ENCODE measurements at regions not wholly inside any gene's neighbourhood (a gene's known extent, or its start where the extent isn't known, plus 50 kb on each side); places are given as distances from the start of the nearest gene placed in this dataset.
"Not testable (repeated sequence)": the region's sequence is repeated elsewhere in the genome, so short reads cannot be mapped to it uniquely, and the experiment has no call there.

DNA sequence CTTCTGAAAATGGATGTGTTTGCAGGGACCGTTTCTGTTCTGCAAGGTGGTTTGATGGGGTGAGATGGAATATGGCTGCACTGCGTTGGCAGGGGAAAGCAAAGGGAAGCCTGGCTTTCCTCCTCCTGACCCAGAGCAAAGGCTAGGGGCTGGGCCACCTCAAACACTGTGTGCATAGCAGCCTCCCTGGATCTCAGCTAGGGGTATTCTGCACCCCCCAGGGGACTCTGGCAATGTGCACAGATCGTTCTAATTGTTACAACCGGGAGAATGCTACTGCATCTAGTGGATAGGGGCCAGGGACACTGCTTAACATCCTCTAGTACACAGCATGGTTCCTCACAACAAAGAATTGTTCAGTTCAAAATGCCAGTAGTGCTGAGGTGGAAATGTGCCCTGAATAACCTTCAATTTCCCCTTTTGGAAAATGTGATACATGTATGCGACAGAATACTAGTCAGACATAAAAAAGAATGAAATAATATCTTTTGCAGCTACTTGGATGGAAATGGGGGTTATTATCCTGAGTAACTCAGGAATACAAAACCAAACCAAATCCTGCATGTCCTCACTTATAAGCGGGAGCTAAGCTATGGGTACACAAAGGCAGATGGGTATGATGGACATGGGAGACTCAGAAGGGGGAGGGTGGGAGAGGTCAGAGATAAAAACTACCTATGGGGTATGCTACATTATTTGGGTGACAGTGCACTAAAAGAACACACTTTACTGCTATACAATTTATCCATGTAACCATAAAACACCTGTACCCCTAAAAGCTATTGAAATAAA lies 671.2 kb downstream of the UQCRFS1 start:
- H3K27ac Mint-ChIP-seq: peak overlapping the region in 1 of 2 donors; percentile 14
- no peaks in the 10 kb centered on the region for H3K9me3 Mint-ChIP-seq
- no peaks in the 10 kb centered on the region for H3K27me3 Mint-ChIP-seq
- H3K36me3 Mint-ChIP-seq: peaks cover 14% of the 10 kb centered on the region
- no peak overlapping the region for H3K4me3 Mint-ChIP-seq
- H3K4me1 Mint-ChIP-seq (ENCODE audit: low read depth in 2 of 2): peaks cover 0 to 4% of the 10 kb centered on the region in 2 donors
- ATAC-seq (no peak), DNase-seq (ENCODE audit: low spot score) (no peak)

GRCh38 chr19:28541029-28541428 lies 671.9 kb downstream of the UQCRFS1 start:
- ATAC-seq (no peak), DNase-seq (ENCODE audit: low spot score) (no peak)
- H3K4me3 Mint-ChIP-seq: no peak overlapping the region
- H3K9me3 Mint-ChIP-seq: no peaks in the 10 kb centered on the region
- H3K27me3 Mint-ChIP-seq: no peaks in the 10 kb centered on the region
- H3K4me1 Mint-ChIP-seq (ENCODE audit: low read depth in 2 of 2): peaks cover 0 to 4% of the 10 kb centered on the region in 2 donors
- peak overlapping the region in 1 of 2 donors; percentile 14 for H3K27ac Mint-ChIP-seq
- H3K36me3 Mint-ChIP-seq: peaks cover 14% of the 10 kb centered on the region

DNA sequence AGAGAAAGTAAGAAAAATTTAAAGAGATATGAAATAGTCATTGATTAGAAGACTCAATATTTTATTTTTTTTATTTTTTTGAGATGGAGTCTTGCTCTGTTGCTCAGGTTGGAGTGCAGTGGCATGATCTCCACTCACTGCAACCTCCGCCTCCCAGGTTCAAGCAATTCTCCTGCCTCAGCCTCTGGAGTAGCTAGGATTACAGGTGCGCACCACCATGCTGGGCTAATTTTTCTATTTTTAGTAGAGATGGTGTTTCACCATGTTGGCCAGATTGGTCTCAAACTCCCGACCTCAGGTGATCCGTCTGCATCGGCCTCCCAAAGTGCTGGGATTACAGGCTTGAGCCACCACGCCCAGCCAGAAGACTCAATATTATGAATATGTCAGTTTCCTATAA lies 672.6 kb downstream of the UQCRFS1 start:
- not testable (repeated sequence) for H3K4me1 Mint-ChIP-seq (ENCODE audit: low read depth in 2 of 2); DNase-seq (ENCODE audit: low spot score); H3K27ac Mint-ChIP-seq; ATAC-seq; H3K9me3 Mint-ChIP-seq; H3K27me3 Mint-ChIP-seq; H3K4me3 Mint-ChIP-seq
- peaks cover 14% of the 10 kb centered on the region for H3K36me3 Mint-ChIP-seq

DNA sequence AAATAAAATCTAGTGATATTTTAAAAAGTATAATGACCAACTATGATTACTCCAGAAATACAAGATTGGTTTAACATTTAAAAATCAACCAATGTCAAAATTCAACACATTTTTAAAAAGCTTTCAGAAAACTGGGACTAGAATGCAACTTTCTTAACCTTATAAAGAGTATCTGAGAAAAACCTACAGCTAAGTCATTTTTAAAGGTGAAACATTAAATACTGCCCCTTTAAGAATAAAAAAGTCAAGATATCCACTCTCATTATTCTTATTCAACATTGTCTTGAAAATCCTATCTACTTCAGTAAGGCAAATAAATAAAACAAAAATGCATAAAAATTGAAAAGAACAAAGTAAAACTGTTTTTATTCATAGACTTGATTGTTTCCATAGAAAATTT lies 673.2 kb downstream of the UQCRFS1 start:
- Mint-ChIP-seq H3K27me3 (no peaks in the 10 kb centered on the region), H3K4me1 (ENCODE audit: low read depth in 2 of 2) (peaks cover 0 to 4% of the 10 kb centered on the region in 2 donors)

DNA sequence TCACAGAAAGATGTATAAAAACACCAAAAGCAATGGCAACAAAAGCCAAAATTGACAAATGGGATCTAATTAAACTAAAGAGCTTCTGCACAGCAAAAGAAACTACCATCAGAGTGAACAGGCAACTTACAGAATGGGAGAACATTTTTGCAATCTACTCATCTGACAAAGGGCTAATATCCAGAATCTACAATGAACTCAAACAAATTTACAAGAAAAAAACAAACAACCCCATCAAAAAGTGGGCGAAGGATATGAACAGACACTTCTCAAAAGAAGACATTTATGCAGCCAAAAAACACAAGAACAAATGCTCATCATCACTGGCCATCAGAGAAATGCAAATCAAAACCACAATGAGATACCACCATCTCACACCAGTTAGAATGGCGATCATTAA lies 674.4 kb downstream of the UQCRFS1 start:
- H3K4me3 Mint-ChIP-seq; ATAC-seq; H3K9me3 Mint-ChIP-seq; H3K27me3 Mint-ChIP-seq; DNase-seq (ENCODE audit: low spot score); H3K4me1 Mint-ChIP-seq (ENCODE audit: low read depth in 2 of 2); H3K27ac Mint-ChIP-seq: not testable (repeated sequence)
- H3K36me3 Mint-ChIP-seq: peaks cover 14% of the 10 kb centered on the region

More for the DNA sequence above, 673.2 kb downstream of the UQCRFS1 start:
- DNase-seq (ENCODE audit: low spot score) (no peak), ATAC-seq (no peak)
- Mint-ChIP-seq H3K36me3 (peaks cover 14% of the 10 kb centered on the region), H3K4me3 (no peak overlapping the region), H3K27ac (no peak overlapping the region), H3K9me3 (no peaks in the 10 kb centered on the region)

DNA sequence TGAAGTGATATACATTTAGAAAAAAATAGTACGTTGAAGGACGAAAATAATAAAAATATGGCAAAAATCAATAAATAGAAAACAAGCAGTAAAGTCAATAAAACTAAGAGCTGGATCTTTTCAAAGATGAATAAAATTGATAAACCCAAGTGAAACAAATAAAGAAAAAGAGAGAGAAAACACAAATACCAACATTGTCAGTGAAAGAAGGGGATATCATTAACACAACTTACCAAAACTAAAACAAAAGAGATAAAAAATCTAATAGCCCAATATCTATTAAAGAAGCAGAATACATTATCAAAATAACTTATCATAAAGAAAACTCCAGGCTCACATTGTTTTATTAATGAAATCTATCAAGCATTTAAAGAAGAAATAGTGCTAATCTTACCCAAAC lies 675.1 kb downstream of the UQCRFS1 start:
- no peaks in the 10 kb centered on the region for H3K4me1 Mint-ChIP-seq (ENCODE audit: low read depth in 2 of 2)
- DNase-seq (ENCODE audit: low spot score): no peak
- no peaks in the 10 kb centered on the region for H3K9me3 Mint-ChIP-seq
- H3K36me3 Mint-ChIP-seq: peaks cover 14% of the 10 kb centered on the region
- H3K27me3 Mint-ChIP-seq: no peaks in the 10 kb centered on the region
- ATAC-seq: no peak
- no peak overlapping the region for H3K27ac Mint-ChIP-seq
- H3K4me3 Mint-ChIP-seq: no peak overlapping the region

GRCh38 chr19:28537079-28537478 lies 675.9 kb downstream of the UQCRFS1 start:
- Mint-ChIP-seq H3K27ac (no peak overlapping the region), H3K4me1 (ENCODE audit: low read depth in 2 of 2) (peaks cover 0 to 2% of the 10 kb centered on the region in 2 donors), H3K27me3 (no peaks in the 10 kb centered on the region)

DNA sequence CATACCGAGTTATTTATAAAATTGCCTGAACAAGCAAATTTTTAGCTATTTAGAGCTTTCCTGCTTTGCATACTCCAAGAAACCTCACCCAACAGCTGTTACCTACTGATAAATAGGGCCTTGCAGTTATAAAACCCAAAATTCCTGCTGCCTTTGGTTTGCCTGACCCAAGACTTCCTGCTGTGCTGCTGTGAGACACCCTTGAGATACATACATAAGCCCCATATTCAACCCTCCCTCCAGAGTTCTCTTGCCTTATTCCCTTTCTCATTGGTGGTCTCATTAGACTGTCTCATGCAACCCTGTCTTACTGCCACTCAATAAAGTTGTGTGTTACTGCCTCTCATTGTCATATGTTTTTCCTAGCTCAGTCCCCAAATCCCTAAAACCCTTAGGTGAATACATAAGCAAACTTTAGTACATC lies 677.6 kb downstream of the UQCRFS1 start:
- Mint-ChIP-seq H3K27me3 (no peaks in the 10 kb centered on the region), H3K4me3 (no peak overlapping the region), H3K27ac (no peak overlapping the region), H3K9me3 (no peaks in the 10 kb centered on the region), H3K4me1 (ENCODE audit: low read depth in 2 of 2) (peaks cover 0 to 2% of the 10 kb centered on the region in 2 donors), H3K36me3 (peaks cover 14% of the 10 kb centered on the region)
- ATAC-seq: no peak
- no peak for DNase-seq (ENCODE audit: low spot score)

More at GRCh38 chr19:28537079-28537478, 675.9 kb downstream of the UQCRFS1 start:
- Mint-ChIP-seq H3K4me3 (no peak overlapping the region), H3K9me3 (no peaks in the 10 kb centered on the region), H3K36me3 (peaks cover 14% of the 10 kb centered on the region)
- DNase-seq (ENCODE audit: low spot score): no peak
- no peak for ATAC-seq

DNA sequence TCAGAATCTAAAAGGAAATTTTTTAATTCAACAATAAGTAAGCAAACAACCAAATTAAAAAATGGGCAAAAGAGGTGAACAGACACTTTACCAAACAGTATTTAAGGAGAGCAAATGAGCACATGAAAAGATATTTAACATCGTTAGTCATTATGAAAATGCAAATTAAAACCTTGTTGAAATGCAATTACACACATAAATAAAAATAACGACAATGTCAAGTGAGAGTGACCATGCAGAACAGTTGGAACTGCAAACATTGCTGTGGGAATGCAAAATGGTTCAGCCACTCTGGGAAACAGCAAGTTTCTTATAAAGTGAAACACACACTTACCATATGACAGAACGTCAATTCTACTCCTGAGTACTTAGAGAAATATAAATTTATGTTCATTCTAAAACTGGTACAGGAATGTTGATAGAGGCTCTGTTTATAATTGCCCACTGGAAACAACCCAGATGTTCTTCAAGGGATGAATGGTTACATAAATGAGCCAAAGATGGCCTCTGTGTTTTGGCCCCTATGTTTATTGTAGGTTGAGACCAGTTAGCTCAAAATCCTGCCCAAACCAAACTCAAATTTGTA lies 678.1 kb downstream of the UQCRFS1 start:
- Mint-ChIP-seq H3K4me3 (no peak overlapping the region), H3K9me3 (no peaks in the 10 kb centered on the region), H3K27me3 (no peaks in the 10 kb centered on the region), H3K36me3 (peaks cover 14% of the 10 kb centered on the region), H3K27ac (no peak overlapping the region), H3K4me1 (ENCODE audit: low read depth in 2 of 2) (peaks cover 0 to 2% of the 10 kb centered on the region in 2 donors)
- no peak for DNase-seq (ENCODE audit: low spot score)
- ATAC-seq: no peak

GRCh38 chr19:28532765-28533341 lies 680.1 kb downstream of the UQCRFS1 start:
- H3K36me3 Mint-ChIP-seq: peaks cover 10% of the 10 kb centered on the region
- H3K27ac Mint-ChIP-seq: no peak overlapping the region
- no peaks in the 10 kb centered on the region for H3K9me3 Mint-ChIP-seq
- ATAC-seq (no peak), DNase-seq (ENCODE audit: low spot score) (no peak)
- no peaks in the 10 kb centered on the region for H3K27me3 Mint-ChIP-seq
- H3K4me1 Mint-ChIP-seq (ENCODE audit: low read depth in 2 of 2): peaks cover 0 to 2% of the 10 kb centered on the region in 2 donors
- H3K4me3 Mint-ChIP-seq: no peak overlapping the region

DNA sequence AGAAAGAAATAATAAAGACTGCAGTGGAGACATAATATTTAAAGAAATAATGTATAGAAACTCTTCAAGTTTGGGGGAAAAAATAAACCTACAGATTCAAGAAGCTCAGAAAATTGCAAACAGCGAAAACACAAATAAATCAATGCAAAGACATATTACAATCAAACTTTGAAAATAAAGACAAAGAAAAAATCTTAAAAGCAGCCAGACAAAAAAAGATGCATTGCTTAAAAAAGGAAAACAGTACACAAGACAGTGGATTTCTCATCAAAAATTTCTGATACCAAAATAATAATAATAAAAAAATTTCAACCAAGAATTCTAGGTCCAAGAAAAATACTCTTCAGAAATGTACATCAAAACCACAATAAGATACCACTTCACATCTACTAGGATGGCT lies 681.0 kb downstream of the UQCRFS1 start:
- Mint-ChIP-seq H3K27ac (no peak overlapping the region), H3K27me3 (no peaks in the 10 kb centered on the region), H3K4me3 (no peak overlapping the region), H3K36me3 (peaks cover 1% of the 10 kb centered on the region), H3K9me3 (no peaks in the 10 kb centered on the region), H3K4me1 (ENCODE audit: low read depth in 2 of 2) (peaks cover 0 to 2% of the 10 kb centered on the region in 2 donors)
- no peak for ATAC-seq
- no peak for DNase-seq (ENCODE audit: low spot score)

- Mint-ChIP-seq H3K4me3 (no peak overlapping the region), H3K4me1 (ENCODE audit: low read depth in 2 of 2) (peaks cover 0 to 2% of the 10 kb centered on the region in 2 donors), H3K36me3 (no peaks in the 10 kb centered on the region), H3K9me3 (no peaks in the 10 kb centered on the region), H3K27ac (no peak overlapping the region), H3K27me3 (no peaks in the 10 kb centered on the region)
- ATAC-seq (no peak), DNase-seq (ENCODE audit: low spot score) (no peak)
These were observed 682.4 kb downstream of the UQCRFS1 start for GRCh38 chr19:28530406-28531035.

DNA sequence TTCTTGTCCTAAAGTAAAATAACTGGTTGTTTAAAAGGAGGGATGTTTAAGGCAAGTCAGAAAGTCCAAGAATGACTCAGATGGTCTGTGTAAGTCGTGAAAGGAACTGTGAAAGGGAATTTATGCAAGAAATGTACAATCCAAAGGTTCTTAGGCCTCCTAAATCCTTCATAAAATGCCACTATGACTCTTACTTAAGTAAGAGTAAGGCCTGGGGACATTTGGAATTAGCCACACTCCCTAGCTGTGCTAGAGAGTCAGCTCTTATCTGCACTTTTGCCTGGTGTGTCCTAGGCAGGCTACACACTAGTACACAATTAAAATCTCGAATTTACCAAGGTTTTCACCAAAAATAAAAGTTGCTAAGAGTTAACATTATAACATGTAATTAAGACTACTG lies 686.9 kb downstream of the UQCRFS1 start:
- Mint-ChIP-seq H3K27ac (no peak overlapping the region), H3K27me3 (no peaks in the 10 kb centered on the region), H3K9me3 (no peaks in the 10 kb centered on the region), H3K4me1 (ENCODE audit: low read depth in 2 of 2) (peaks cover 0 to 9% of the 10 kb centered on the region in 2 donors), H3K4me3 (no peak overlapping the region), H3K36me3 (no peaks in the 10 kb centered on the region)
- ATAC-seq: no peak
- no peak for DNase-seq (ENCODE audit: low spot score)

DNA sequence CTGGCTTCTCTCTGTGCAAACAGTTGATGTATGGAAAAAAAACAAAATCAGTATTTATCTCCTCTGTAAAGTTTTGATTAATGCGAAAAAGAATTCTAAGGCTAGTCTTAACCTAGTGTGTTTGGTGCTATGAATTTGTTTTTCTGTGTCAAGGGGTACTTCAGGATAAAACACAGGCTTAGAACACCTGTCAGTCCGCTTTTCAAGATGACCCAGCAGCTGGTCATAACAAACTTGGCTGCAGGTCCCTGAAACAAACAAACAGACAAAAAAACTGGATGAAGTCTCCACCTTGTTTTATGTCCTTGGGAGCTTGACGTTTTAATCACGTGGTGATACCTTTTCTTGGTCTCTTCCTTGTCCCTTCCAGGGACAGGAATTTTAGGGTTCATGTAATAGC lies 689.3 kb downstream of the UQCRFS1 start:
- Mint-ChIP-seq H3K4me3 (no peak overlapping the region), H3K27ac (no peak overlapping the region), H3K9me3 (no peaks in the 10 kb centered on the region), H3K36me3 (no peaks in the 10 kb centered on the region), H3K4me1 (ENCODE audit: low read depth in 2 of 2) (peaks cover 0 to 9% of the 10 kb centered on the region in 2 donors), H3K27me3 (no peaks in the 10 kb centered on the region)
- DNase-seq (ENCODE audit: low spot score) (no peak), ATAC-seq (no peak)
